Caco-2 (cell line): ENCODE measurements at regions not wholly inside any gene's neighbourhood (a gene's known extent, or its start where the extent isn't known, plus 50 kb on each side); places are given as distances from the start of the nearest gene placed in this dataset.
A peak's percentile ranks its signal among the peaks of the same experiment; 100 is the strongest.

Source experiments
- BruUV-seq: library from RNA; stranded (reverse); fragments of 400-500 nt; replicated peaks from 2 replicates; lab custom pipeline; 2021; lab: Mats Ljungman, UMichigan
- CTCF ChIA-PET: fragments of 300-600 bp; sonication (Branson Sonifier 250); formaldehyde crosslinking; loops from one replicate; lab custom pipeline; 2022; ENCODE audit warnings: antibody characterized with exemption; lab: Charles Lee
- POLR2A ChIA-PET: fragments of 300-600 bp; sonication (Branson Sonifier 250); formaldehyde crosslinking; loops from one replicate; lab custom pipeline; 2022; ENCODE audit warnings: antibody characterized with exemption; lab: Charles Lee
- DNase-seq, 2 experiments: peaks; one replicate each; pipeline versions ENCODE4 v3.0.0 to v3.0.0-alpha.2; 2020 to 2022
- H3K27me3 ChIP-seq: replicated peaks from 2 replicates; pipeline ENCODE4 v1.6.0; 2011; ENCODE audit warnings: low read length; ENCODE audit not compliant: control insufficient read depth, insufficient read depth
- H3K36me3 ChIP-seq: 2 replicates; pipeline ENCODE4 v1.5.1; 2011; ENCODE audit warnings: low read length; ENCODE audit not compliant: control insufficient read depth, insufficient read depth
- H3K4me1 ChIP-seq: fragments of 250-450 bp; sonication (Bioruptor Pico); 2 replicates; pipeline ENCODE4 v1.5.1; 2020; ENCODE audit warnings: mild to moderate bottlenecking
- H3K4me3 ChIP-seq: 2 replicates; pipeline ENCODE4 v1.5.1; 2011; ENCODE audit warnings: low read depth, mild to moderate bottlenecking, control low read depth, low read length
- H3K9me3 ChIP-seq: fragments of 250-450 bp; sonication (Bioruptor Pico); 2 replicates; pipeline ENCODE4 v1.5.1; 2020; ENCODE audit warnings: mild to moderate bottlenecking, moderate library complexity
- H3K27ac Mint-ChIP-seq: one replicate; pipeline ENCODE4 v1.8.0; 2022; ENCODE audit warnings: mixed read lengths; ENCODE audit not compliant: unreplicated experiment
- H3K27me3 Mint-ChIP-seq: one replicate; pipeline ENCODE4 v1.8.0; 2022; ENCODE audit warnings: mixed read lengths; ENCODE audit not compliant: insufficient read depth, unreplicated experiment
- H3K36me3 Mint-ChIP-seq: one replicate; pipeline ENCODE4 v1.8.0; 2022; ENCODE audit warnings: mild to moderate bottlenecking, mixed read lengths; ENCODE audit not compliant: insufficient read depth, unreplicated experiment
- H3K4me1 Mint-ChIP-seq: one replicate; pipeline ENCODE4 v1.8.0; 2022; ENCODE audit warnings: low read depth, mixed read lengths; ENCODE audit not compliant: unreplicated experiment
- H3K4me3 Mint-ChIP-seq: one replicate; pipeline ENCODE4 v1.8.0; 2022; ENCODE audit warnings: mild to moderate bottlenecking, moderate library complexity, mixed read lengths; ENCODE audit not compliant: unreplicated experiment
- H3K9me3 Mint-ChIP-seq: one replicate; pipeline ENCODE4 v1.8.0; 2022; ENCODE audit warnings: mixed read lengths; ENCODE audit not compliant: unreplicated experiment
- CTCF ChIP-seq, 2 experiments: fragments of 200-600 bp in 1 of 2; IDR thresholded peaks; 1 replicate in 1 of 2; 2 replicates in 1 of 2; pipeline versions ENCODE4 v1.5.1 to v1.8.0; 2011 to 2022; ENCODE audit warnings: antibody characterized with exemption in 1 of 2, control low read depth in 1 of 2, inconsistent platforms in 1 of 2, low read depth in 1 of 2, low read length in 1 of 2, mild to moderate bottlenecking in 1 of 2, moderate library complexity in 1 of 2; ENCODE audit not compliant: insufficient read depth in 1 of 2, severe bottlenecking in 1 of 2, unreplicated experiment in 1 of 2
- intact Hi-C: fragments of 100-400 bp; cut with micrococcal nuclease; formaldehyde crosslinking; loops from one replicate; pipeline ENCODE4 v1.10.0; 2022; ENCODE audit not compliant: unreplicated experiment

- Mint-ChIP-seq H3K27ac (no peak overlapping the region), H3K27me3 (no peaks in the 10 kb centered on the region), H3K9me3 (no peaks in the 10 kb centered on the region), H3K4me3 (no peak overlapping the region), H3K36me3 (no peaks in the 10 kb centered on the region), H3K4me1 (peaks cover 28% of the 10 kb centered on the region)
- no peaks in the 10 kb centered on the region for H3K9me3 ChIP-seq
- POLR2A ChIA-PET, result no interaction called here
- no peak overlapping the region for H3K4me3 ChIP-seq
- CTCF ChIA-PET, result interaction anchor here (1.0 kb wide), 1 partner anchor 244 kb away, joined by 3 read pairs; no protein-coding TSS in a partner anchor
- intact Hi-C loops, result no loop called here
- BruUV-seq, result no TSS peak
- no peaks in the 10 kb centered on the region for H3K36me3 ChIP-seq
- no peaks in the 10 kb centered on the region for H3K27me3 ChIP-seq
- peak in 1 of 2 experiments; percentile 17 for DNase-seq
- no peak for TF ChIP-seq CTCF (IDR thresholded peaks at IDR 0.05; ENCODE audit: insufficient read depth in 1 of 2, low read depth in 1 of 2, low read length in 1 of 2, severe bottlenecking in 1 of 2, unreplicated experiment in 1 of 2)
- H3K4me1 ChIP-seq, result peaks cover 34% of the 10 kb centered on the region
These were observed 414.3 kb downstream of the BCAT1 start for GRCh38 chr12:24534622-24535021.

- BruUV-seq, result no TSS peak
- Histone ChIP-seq H3K4me1 (peaks cover 30% of the 10 kb centered on the region), H3K9me3 (no peaks in the 10 kb centered on the region), H3K4me3 (no peak overlapping the region), H3K36me3 (no peaks in the 10 kb centered on the region), H3K27me3 (no peaks in the 10 kb centered on the region)
- H3K27me3 Mint-ChIP-seq, result no peaks in the 10 kb centered on the region
- H3K9me3 Mint-ChIP-seq, result no peaks in the 10 kb centered on the region
- intact Hi-C loops, result no loop called here
- H3K27ac Mint-ChIP-seq, result no peak overlapping the region
- DNase-seq, result no peak
- POLR2A ChIA-PET, result no interaction called here
- H3K4me1 Mint-ChIP-seq, result peaks cover 28% of the 10 kb centered on the region
- H3K36me3 Mint-ChIP-seq, result no peaks in the 10 kb centered on the region
- no peak for TF ChIP-seq CTCF (IDR thresholded peaks at IDR 0.05; ENCODE audit: insufficient read depth in 1 of 2, low read depth in 1 of 2, low read length in 1 of 2, severe bottlenecking in 1 of 2, unreplicated experiment in 1 of 2)
- no peak overlapping the region for H3K4me3 Mint-ChIP-seq
- CTCF ChIA-PET, result interaction anchor here (1.0 kb wide), 1 partner anchor 244 kb away, joined by 3 read pairs; no protein-coding TSS in a partner anchor
These were observed 415.1 kb downstream of the BCAT1 start for GRCh38 chr12:24533716-24534352.

- TF ChIP-seq CTCF (IDR thresholded peaks at IDR 0.05; ENCODE audit: insufficient read depth in 1 of 2, low read depth in 1 of 2, low read length in 1 of 2, severe bottlenecking in 1 of 2, unreplicated experiment in 1 of 2), result no peak
- Mint-ChIP-seq H3K9me3 (peaks cover under 1% of the 10 kb centered on the region), H3K4me1 (peaks cover 8% of the 10 kb centered on the region), H3K27ac (no peak overlapping the region), H3K36me3 (no peaks in the 10 kb centered on the region), H3K27me3 (no peaks in the 10 kb centered on the region), H3K4me3 (no peak overlapping the region)
- H3K27me3 ChIP-seq, result no peaks in the 10 kb centered on the region
- no peak for DNase-seq
- ChIA-PET CTCF (no interaction called here), POLR2A (no interaction called here)
- peaks cover 4% of the 10 kb centered on the region; the same call in 1 of the 2 replicates for H3K4me1 ChIP-seq
- no peak overlapping the region for H3K4me3 ChIP-seq
- no peaks in the 10 kb centered on the region for H3K36me3 ChIP-seq
- H3K9me3 ChIP-seq, result no peaks in the 10 kb centered on the region
- no TSS peak for BruUV-seq
- intact Hi-C loops, result no loop called here
These were observed 418.2 kb downstream of the BCAT1 start for GRCh38 chr12:24530689-24531088.
